ENCODE measurements at regions not wholly inside any gene's neighbourhood (a gene's known extent, or its start where the extent isn't known, plus 50 kb on each side); places are given as distances from the start of the nearest gene placed in this dataset.

DNA sequence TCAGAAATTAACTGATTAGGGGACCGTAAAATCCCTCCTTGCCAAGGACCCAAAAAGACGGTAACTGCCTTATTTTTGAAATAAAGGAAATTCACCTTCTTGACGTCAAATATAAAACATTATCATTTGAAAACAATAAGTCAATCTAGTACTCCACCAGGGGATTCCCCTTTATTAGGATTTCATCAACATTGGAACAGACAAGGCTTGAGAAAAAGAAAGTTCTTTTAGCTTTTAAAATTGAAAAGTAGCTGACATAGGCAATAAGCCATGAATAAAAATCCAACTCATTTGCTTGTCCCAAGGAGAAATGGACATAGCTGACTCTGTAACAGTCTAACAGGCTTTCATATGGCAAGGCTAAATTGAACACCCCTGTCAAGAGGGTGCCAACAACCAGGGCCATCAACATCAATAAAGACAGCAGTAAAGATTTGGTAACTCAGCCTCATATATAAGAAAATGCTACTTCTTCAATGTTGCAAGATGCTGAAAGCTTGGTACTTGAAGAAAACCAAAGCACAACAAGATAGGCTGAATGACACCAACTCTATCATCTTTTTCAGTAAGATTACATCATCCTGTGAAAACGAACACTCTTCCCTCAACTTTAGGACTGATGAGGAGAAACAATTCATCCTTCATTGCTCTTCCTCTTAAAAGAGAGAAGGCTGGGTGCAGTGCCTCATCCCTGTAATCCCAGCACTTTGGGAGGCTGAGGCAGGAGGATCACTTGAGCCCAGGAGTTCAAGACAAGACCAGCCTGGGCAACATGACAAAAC is 121.0 kb upstream of the PRDM1 start:
- TF ChIP-seq, protein P1, sequence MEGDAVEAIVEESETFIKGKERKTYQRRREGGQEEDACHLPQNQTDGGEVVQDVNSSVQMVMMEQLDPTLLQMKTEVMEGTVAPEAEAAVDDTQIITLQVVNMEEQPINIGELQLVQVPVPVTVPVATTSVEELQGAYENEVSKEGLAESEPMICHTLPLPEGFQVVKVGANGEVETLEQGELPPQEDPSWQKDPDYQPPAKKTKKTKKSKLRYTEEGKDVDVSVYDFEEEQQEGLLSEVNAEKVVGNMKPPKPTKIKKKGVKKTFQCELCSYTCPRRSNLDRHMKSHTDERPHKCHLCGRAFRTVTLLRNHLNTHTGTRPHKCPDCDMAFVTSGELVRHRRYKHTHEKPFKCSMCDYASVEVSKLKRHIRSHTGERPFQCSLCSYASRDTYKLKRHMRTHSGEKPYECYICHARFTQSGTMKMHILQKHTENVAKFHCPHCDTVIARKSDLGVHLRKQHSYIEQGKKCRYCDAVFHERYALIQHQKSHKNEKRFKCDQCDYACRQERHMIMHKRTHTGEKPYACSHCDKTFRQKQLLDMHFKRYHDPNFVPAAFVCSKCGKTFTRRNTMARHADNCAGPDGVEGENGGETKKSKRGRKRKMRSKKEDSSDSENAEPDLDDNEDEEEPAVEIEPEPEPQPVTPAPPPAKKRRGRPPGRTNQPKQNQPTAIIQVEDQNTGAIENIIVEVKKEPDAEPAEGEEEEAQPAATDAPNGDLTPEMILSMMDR (IDR thresholded peaks at IDR 0.05), result no peak
- TF ChIP-seq POLR2A (IDR thresholded peaks at IDR 0.05), result no peak
- intact Hi-C loops (cut with DNase I), result no loop called here
- 68% methylated on average over 4 of the region's 4 CpGs for WGBS, 2 donors

GRCh38 chr6:105954148-105954547 is 132.0 kb upstream of the PRDM1 start:
- H3K9me3 ChIP-seq, result no peaks in the 10 kb centered on the region
- H3K27ac ChIP-seq, result no peak overlapping the region
- no peak for ATAC-seq
- no peaks in the 10 kb centered on the region for H3K36me3 ChIP-seq (replicated peaks in 1 of 2; ENCODE audit: insufficient read depth in 1 of 2, low read depth in 2 of 2)
- TF ChIP-seq, protein P1 (IDR thresholded peaks at IDR 0.05), result no peak
- no peak for TF ChIP-seq POLR2A (IDR thresholded peaks at IDR 0.05)
- no peaks in the 10 kb centered on the region for H3K27me3 ChIP-seq
- H3K4me1 ChIP-seq, result no peaks in the 10 kb centered on the region
- peak in 1 of 4 donors; percentile 7 for DNase-seq
- WGBS, 2 donors, result 32 to 34% methylated on average over 4 of the region's 4 CpGs
- intact Hi-C loops (cut with DNase I), result no loop called here
- H3K4me3 ChIP-seq, result no peak overlapping the region

More for the DNA sequence above, 121.0 kb upstream of the PRDM1 start:
- DNase-seq (no peak), ATAC-seq (no peak)
- no peak overlapping the region for H3K27ac ChIP-seq
- no peaks in the 10 kb centered on the region for H3K4me1 ChIP-seq
- H3K36me3 ChIP-seq (replicated peaks in 1 of 2; ENCODE audit: insufficient read depth in 1 of 2, low read depth in 2 of 2), result no peaks in the 10 kb centered on the region
- H3K4me3 ChIP-seq, result no peak overlapping the region
- H3K9me3 ChIP-seq, result no peaks in the 10 kb centered on the region
- no peaks in the 10 kb centered on the region for H3K27me3 ChIP-seq

DNA sequence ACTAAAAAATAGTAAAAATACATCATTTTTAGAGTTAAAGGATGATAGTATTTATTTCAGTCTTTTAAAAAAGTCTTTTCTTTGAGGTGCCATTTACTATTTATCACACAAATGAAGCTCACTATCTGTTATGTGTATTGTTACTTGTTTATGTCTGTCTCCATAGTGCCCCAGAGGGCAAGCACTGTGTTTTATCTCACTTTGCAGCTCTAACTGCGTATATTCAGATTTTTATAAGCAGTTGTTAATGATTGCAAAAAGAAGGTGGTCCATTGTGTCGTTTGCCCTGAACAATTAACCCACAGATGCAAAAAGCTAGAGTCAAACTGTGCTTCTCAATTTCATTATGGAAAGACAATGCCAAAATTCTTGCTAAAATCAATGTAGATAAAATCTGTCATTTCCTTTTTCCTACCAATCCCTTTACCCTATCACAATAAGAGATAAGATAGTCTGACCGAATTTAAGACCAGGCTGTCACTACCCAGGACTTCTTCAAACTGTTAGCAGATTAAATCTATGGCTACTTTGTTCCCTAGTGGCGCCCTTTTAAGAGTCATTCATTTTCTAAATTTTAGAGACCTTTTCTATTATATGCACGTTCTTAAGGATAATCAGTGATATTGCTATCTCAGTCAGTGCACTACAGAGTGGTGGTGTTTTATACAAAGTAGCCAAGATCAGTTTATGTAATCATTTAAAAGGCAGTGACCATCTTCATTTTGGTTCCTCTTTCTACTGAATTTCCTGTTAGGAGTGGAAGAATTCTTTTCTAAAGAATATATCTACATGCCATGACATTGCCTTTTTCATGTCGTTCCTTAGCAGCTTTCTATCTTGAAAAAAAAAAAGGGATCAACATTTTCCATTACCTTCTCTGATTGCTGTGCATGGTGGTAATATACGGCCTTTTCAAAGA is 133.1 kb upstream of the PRDM1 start:
- 41 to 54% methylated on average over 7 of the region's 7 CpGs for WGBS, 2 donors
- no peak for ATAC-seq
- no peak for TF ChIP-seq POLR2A (IDR thresholded peaks at IDR 0.05)
- TF ChIP-seq, protein P1 (IDR thresholded peaks at IDR 0.05), result no peak

DNA sequence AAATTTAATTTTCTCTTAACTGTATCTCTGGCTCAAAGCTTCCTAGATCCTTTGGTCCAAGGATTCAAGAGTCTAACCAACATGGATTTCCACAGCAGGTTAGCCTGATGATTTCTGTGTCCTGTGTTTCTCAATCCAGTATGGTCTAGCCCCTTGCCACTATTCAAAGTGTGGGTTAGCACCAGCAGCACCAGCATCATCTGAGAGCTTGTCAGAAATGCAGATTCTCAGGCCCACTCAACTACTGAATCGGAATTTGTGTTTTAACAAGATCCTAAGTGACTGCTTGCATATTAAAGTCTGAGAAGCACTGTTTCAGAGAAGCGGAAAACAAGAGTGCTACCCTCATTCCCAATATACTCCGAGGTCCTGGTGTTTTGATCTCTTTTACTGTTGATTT is 133.8 kb upstream of the PRDM1 start:
- Histone ChIP-seq H3K36me3 (replicated peaks in 1 of 2; ENCODE audit: insufficient read depth in 1 of 2, low read depth in 2 of 2) (no peaks in the 10 kb centered on the region), H3K9me3 (no peaks in the 10 kb centered on the region), H3K27ac (no peak overlapping the region), H3K4me1 (no peaks in the 10 kb centered on the region), H3K27me3 (no peaks in the 10 kb centered on the region), H3K4me3 (no peak overlapping the region)
- no peak for TF ChIP-seq POLR2A (IDR thresholded peaks at IDR 0.05)
- TF ChIP-seq, protein P1 (IDR thresholded peaks at IDR 0.05), result no peak
- ATAC-seq, result no peak
- no peak for DNase-seq
- 66 to 80% methylated on average over 3 of the region's 3 CpGs for WGBS, 2 donors
- intact Hi-C loops (cut with DNase I), result no loop called here

More for the DNA sequence above, 133.1 kb upstream of the PRDM1 start:
- Histone ChIP-seq H3K27ac (no peak overlapping the region), H3K4me3 (no peak overlapping the region), H3K36me3 (replicated peaks in 1 of 2; ENCODE audit: insufficient read depth in 1 of 2, low read depth in 2 of 2) (no peaks in the 10 kb centered on the region), H3K27me3 (no peaks in the 10 kb centered on the region), H3K4me1 (no peaks in the 10 kb centered on the region), H3K9me3 (no peaks in the 10 kb centered on the region)
- no peak for DNase-seq
- intact Hi-C loops (cut with DNase I), result no loop called here

All from body of pancreas (tissue), 4 donors.